Pancreas (tissue), 10 donors: ENCODE measurements at regions not wholly inside any gene's neighbourhood (a gene's known extent, or its start where the extent isn't known, plus 50 kb on each side); places are given as distances from the start of the nearest gene placed in this dataset.

Experiments used
- ATAC-seq, 4 donors: fragments of 200-7000 bp; cut with Tn5 transposase; one replicate each; pipeline versions ENCODE4 v1.8.0 to v1.9.1; 2020; ENCODE audit warnings: mild to moderate bottlenecking in 4 of 4, moderate library complexity in 4 of 4
- DNase-seq, 6 donors: peaks; one replicate each; pipeline ENCODE4 v3.0.0-alpha.2; 2020
- FAIRE-seq: peaks from 2 replicates; lab custom pipeline; 2012; peaks lifted over from hg19 to GRCh38; lab: Jason Lieb, UNC
- H3K27ac ChIP-seq, 4 donors: fragments of 200-600 bp; sonication (generic); 1 replicate in 3 of 4; 2 replicates in 1 of 4; pipeline versions ENCODE4 v1.5.0 to v1.8.0; 2020
- H3K27me3 ChIP-seq, 4 donors: fragments of 200-600 bp; one replicate each; pipeline ENCODE4 v1.8.0; 2021
- H3K36me3 ChIP-seq, 3 donors: fragments of 200-600 bp; sonication (generic) in 1 of 3; one replicate each; pipeline versions ENCODE4 v1.5.0 to v1.8.0; 2020 to 2021
- H3K4me1 ChIP-seq, 3 donors: fragments of 200-600 bp; one replicate each; pipeline ENCODE4 v1.8.0; 2021
- H3K4me3 ChIP-seq, 4 donors: fragments of 200-600 bp; sonication (generic) in 2 of 4; one replicate each; pipeline versions ENCODE4 v1.5.0 to v1.8.0; 2020 to 2021
- H3K9me3 ChIP-seq, 4 donors: fragments of 200-600 bp; one replicate each; pipeline ENCODE4 v1.8.0; 2021
- WGBS, 2 donors: extraction: QIAGEN DNeasy Blood & Tissue Kit; methylation state at CpG; one replicate each; pipeline ENCODE4 v1.1.7; 2013; 5-methylcytosine and 5-hydroxymethylcytosine counted together
- intact Hi-C, 3 donors: fragments of 100-400 bp; cut with DNase I; formaldehyde crosslinking; loops; one replicate each; pipeline versions ENCODE4 v1.11.1 to v1.14.2; 2022
- TF ChIP-seq, protein P1 (sequence below), 4 donors: fragments of 200-600 bp; sonication (generic) in 3 of 4; IDR thresholded peaks; one replicate each; pipeline versions ENCODE4 v1.5.0 to v1.8.0; 2021; ENCODE audit warnings: antibody characterized with exemption in 4 of 4
- donor health status: healthy with polysubstance abuse.
- donor health status: DM: no; HTN: no; CAD: no; lungs with moderate emphysema.
- donor health status: DM: no; HTN: no; CAD: no.
- donor health status: control.
- donor health status: control.
- donor health status: Bipolar disorder and iron deficiency.
- donor health status: DM: yes; HTN: yes; CAD: no.
- donor health status: DM: no; HTN: no; CAD: no.
- donor health status: DM: no; HTN: no; CAD: no.
- donor health status: DM: yes; HTN: yes; CAD: no.

DNA sequence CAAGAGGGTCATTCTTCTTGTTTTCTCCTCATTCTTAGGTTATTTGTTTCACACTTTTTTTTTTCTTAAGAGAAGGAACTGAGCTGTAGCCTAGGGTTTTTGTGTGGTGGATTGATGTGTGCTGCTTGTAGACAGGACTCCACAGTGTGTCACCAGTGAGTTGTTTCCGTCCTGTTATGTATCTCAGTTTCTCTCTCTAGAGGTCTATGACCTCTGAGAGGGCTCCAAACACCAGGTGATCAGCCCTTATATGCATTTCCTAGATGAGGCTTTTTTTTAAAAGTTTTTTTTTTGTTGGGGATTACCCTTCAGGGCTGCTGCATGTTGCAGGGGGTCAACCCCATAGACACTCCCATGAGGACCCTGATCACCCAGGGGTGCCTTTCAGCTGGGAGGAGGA lies 124.2 kb upstream of the MAST4 start:
- no peak for FAIRE-seq
- intact Hi-C loops: no loop called here
- Histone ChIP-seq H3K4me3 (no peak overlapping the region), H3K9me3 (no peaks in the 10 kb centered on the region), H3K36me3 (no peaks in the 10 kb centered on the region), H3K4me1 (no peaks in the 10 kb centered on the region), H3K27ac (no peak overlapping the region), H3K27me3 (no peaks in the 10 kb centered on the region)
- TF ChIP-seq, protein P1, sequence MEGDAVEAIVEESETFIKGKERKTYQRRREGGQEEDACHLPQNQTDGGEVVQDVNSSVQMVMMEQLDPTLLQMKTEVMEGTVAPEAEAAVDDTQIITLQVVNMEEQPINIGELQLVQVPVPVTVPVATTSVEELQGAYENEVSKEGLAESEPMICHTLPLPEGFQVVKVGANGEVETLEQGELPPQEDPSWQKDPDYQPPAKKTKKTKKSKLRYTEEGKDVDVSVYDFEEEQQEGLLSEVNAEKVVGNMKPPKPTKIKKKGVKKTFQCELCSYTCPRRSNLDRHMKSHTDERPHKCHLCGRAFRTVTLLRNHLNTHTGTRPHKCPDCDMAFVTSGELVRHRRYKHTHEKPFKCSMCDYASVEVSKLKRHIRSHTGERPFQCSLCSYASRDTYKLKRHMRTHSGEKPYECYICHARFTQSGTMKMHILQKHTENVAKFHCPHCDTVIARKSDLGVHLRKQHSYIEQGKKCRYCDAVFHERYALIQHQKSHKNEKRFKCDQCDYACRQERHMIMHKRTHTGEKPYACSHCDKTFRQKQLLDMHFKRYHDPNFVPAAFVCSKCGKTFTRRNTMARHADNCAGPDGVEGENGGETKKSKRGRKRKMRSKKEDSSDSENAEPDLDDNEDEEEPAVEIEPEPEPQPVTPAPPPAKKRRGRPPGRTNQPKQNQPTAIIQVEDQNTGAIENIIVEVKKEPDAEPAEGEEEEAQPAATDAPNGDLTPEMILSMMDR (IDR thresholded peaks at IDR 0.05): no peak
- ATAC-seq: no peak
- WGBS, 2 donors: 65 to 74% methylated on average over 1 of the region's 1 CpG
- DNase-seq: no peak

DNA sequence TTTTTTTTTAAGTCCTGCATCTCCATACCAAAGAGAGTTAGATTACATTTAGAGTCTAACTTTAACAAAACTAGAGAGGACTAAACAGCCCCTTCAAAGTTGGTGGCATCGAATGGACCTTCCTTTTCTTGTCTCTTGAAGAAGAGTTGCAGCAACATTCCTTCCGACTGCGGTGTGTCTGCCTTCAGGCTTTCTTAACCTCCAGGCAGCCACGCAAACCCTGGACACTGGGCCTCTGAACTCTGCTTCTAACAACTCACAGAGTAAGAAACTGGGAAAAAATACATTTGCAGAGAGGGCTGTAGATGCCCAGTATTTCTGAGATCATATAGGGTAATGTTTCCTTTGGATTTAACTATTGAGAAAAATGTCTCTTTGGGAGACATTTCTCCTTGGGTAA lies 120.5 kb upstream of the MAST4 start:
- H3K27me3 ChIP-seq: no peaks in the 10 kb centered on the region
- ATAC-seq (no peak), DNase-seq (no peak), FAIRE-seq (no peak)
- TF ChIP-seq, protein P1 (IDR thresholded peaks at IDR 0.05): no peak
- H3K4me3 ChIP-seq: no peak overlapping the region
- intact Hi-C loops: no loop called here
- H3K4me1 ChIP-seq: no peaks in the 10 kb centered on the region
- no peak overlapping the region for H3K27ac ChIP-seq
- H3K9me3 ChIP-seq: no peaks in the 10 kb centered on the region
- 90 to 94% methylated on average over 4 of the region's 4 CpGs for whole genome bisulfite sequencing, 2 donors
- no peaks in the 10 kb centered on the region for H3K36me3 ChIP-seq

DNA sequence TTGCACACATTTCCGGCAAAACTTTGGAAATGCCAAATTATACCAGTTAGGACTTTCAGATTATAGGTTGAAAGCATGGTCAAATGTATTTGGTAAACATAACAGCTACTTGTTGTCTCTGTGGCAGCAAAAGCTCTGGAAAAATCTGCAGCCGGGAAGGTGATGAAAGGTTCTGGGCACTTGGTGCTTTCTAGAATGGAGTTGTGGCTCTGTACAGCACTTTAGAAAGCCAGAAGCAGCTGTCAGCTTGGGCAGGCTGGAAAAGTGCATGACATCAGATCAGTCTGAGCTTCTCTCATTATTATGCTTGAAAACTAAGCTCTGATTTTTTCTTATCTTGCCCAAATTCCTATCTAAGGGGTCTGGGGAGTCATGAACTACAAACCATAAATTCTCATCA lies 118.6 kb upstream of the MAST4 start:
- no peaks in the 10 kb centered on the region for H3K4me1 ChIP-seq
- H3K27me3 ChIP-seq: no peaks in the 10 kb centered on the region
- no peak for DNase-seq
- no peak for FAIRE-seq
- H3K36me3 ChIP-seq: no peaks in the 10 kb centered on the region
- no peak overlapping the region for H3K4me3 ChIP-seq
- TF ChIP-seq, protein P1 (IDR thresholded peaks at IDR 0.05): no peak
- no peak overlapping the region for H3K27ac ChIP-seq
- 82 to 92% methylated on average over 2 of the region's 2 CpGs for WGBS, 2 donors
- H3K9me3 ChIP-seq: no peaks in the 10 kb centered on the region
- intact Hi-C loops: no loop called here
- no peak for ATAC-seq

DNA sequence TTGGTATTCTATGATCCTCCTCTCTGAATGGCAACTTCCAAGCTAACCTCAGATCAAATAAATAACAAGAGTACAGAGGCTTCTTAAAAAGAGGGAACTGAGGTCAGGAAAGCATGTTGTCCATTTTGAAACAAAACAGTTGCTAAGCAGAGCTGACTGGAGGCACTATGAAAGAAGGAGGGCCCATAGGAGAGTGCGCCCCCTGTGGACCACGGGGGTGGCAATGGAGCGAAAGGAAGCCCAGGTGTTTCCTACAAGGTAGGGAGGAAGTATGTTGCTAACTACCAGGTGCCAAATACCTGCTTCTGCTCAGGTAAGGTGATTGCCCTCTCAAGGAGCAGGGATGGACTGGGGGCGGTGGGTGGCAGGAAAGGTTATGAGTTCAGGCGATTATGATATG lies 101.8 kb upstream of the MAST4 start:
- WGBS, 2 donors: 77 to 83% methylated on average over 5 of the region's 5 CpGs
- Histone ChIP-seq H3K9me3 (no peaks in the 10 kb centered on the region), H3K36me3 (no peaks in the 10 kb centered on the region), H3K27ac (no peak overlapping the region), H3K27me3 (no peaks in the 10 kb centered on the region), H3K4me3 (no peak overlapping the region), H3K4me1 (no peaks in the 10 kb centered on the region)
- DNase-seq (no peak), FAIRE-seq (no peak), ATAC-seq (no peak)
- TF ChIP-seq, protein P1 (IDR thresholded peaks at IDR 0.05): no peak
- intact Hi-C loops: no loop called here

DNA sequence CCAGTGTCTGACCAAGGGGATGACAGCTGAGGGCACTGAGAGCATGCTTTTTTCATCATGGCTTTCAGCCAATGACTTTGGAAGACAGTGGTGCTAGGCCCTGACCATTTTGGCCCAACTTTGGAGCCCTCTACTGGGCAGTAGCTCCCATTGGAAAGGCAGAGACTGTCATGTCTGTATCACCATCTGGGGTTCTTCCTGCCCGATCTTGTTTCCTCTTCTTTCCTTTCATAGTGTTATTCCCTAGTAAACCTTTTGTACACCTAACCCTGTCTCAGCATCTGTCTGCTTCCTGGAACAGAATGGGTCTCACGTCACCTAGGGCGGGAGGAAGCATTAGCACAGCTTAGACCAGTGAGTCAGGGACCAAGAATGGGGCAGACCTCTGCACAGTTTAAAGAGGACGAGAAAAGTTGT lies 97.4 kb upstream of the MAST4 start:
- H3K36me3 ChIP-seq: no peaks in the 10 kb centered on the region
- 79 to 88% methylated on average over 4 of the region's 4 CpGs for WGBS, 2 donors
- H3K4me1 ChIP-seq: no peaks in the 10 kb centered on the region
- TF ChIP-seq, protein P1 (IDR thresholded peaks at IDR 0.05): no peak
- H3K27me3 ChIP-seq: no peaks in the 10 kb centered on the region
- H3K27ac ChIP-seq: no peak overlapping the region
- DNase-seq (no peak), FAIRE-seq (no peak), ATAC-seq (peak in 1 of 4 donors; percentile 32)
- H3K4me3 ChIP-seq: no peak overlapping the region
- no peaks in the 10 kb centered on the region for H3K9me3 ChIP-seq
- intact Hi-C loops: no loop called here
